ENCODE measurements at regions not wholly inside any gene's neighbourhood (a gene's known extent, or its start where the extent isn't known, plus 50 kb on each side); places are given as distances from the start of the nearest gene placed in this dataset.

DNA sequence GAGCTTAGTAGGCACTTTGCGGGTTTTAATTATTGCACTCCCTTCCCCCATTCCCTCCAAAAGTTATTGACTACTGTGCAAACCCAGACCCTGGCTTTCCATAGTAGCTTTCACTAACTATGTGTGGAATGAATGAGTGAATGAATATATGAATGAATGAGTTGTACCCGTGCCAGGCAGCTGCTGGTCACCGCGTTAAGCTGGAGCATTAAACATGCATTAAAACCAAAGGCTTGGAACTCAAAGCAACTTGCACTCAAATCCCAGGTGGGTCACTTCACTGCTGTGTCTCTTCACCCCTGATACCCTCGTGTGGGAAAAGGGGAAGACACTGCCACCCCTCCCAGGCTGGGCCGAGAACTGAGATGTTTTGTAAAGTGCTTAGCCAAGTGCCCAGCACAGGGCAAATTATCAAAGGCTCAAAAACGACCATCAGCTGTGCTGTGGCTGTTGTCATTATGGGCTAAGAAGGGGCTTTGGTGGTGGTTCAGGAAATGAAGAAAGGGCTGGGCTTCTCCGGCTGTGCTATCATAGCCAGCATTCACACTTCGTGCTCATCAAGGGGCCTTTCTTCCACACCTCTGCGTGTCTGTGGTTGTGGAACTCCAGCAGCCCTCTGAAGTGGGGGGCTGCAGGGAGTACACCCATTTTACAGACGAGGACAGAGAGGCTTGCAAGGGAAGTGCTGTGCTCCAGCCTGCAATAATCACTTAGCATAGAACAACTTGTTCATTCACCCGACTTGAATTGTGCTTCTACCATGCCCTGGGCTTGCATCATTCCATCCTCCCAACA is 60.2 kb upstream of the STX16 start:
- Histone ChIP-seq H4K20me1 (ENCODE audit: insufficient read depth, low read length) (0 out of 2 replicates have a peak, but pooled peaks cover 3% of the 10 kb centered on the region), H3K4me3 (ENCODE audit: low read depth in 1 of 2, low read length in 2 of 2) (no peak overlapping the region), H3K4me1 (ENCODE audit: insufficient read depth, low read length) (no peaks in the 10 kb centered on the region), H3K79me2 (ENCODE audit: insufficient read depth, low read length) (no peaks in the 10 kb centered on the region), H3K27ac (ENCODE audit: low read length) (no peak overlapping the region), H3K36me3 (ENCODE audit: insufficient read depth, low read length) (no peaks in the 10 kb centered on the region), H3K9ac (ENCODE audit: low read depth, low read length) (no peak overlapping the region), H3K9me3 (ENCODE audit: insufficient read depth, low read length, severe bottlenecking) (no peaks in the 10 kb centered on the region), H3K4me2 (ENCODE audit: insufficient read depth, low read length) (no peak overlapping the region), H3K27me3 (ENCODE audit: insufficient read depth, low read length, poor library complexity) (no peaks in the 10 kb centered on the region), H2AFZ (ENCODE audit: low read depth, low read length) (no peak overlapping the region)
- DNase-seq (no peak), ATAC-seq (ENCODE audit: insufficient read depth, low read depth) (no peak)
- TF ChIP-seq EZH2 (IDR thresholded peaks at IDR 0.05; ENCODE audit: borderline replicate concordance, low read depth, low read length, severe bottlenecking): no peak
- TF ChIP-seq, protein P1, sequence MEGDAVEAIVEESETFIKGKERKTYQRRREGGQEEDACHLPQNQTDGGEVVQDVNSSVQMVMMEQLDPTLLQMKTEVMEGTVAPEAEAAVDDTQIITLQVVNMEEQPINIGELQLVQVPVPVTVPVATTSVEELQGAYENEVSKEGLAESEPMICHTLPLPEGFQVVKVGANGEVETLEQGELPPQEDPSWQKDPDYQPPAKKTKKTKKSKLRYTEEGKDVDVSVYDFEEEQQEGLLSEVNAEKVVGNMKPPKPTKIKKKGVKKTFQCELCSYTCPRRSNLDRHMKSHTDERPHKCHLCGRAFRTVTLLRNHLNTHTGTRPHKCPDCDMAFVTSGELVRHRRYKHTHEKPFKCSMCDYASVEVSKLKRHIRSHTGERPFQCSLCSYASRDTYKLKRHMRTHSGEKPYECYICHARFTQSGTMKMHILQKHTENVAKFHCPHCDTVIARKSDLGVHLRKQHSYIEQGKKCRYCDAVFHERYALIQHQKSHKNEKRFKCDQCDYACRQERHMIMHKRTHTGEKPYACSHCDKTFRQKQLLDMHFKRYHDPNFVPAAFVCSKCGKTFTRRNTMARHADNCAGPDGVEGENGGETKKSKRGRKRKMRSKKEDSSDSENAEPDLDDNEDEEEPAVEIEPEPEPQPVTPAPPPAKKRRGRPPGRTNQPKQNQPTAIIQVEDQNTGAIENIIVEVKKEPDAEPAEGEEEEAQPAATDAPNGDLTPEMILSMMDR (IDR thresholded peaks at IDR 0.05; ENCODE audit: borderline replicate concordance, extremely low read depth, low read length, poor library complexity, severe bottlenecking): no peak

DNA sequence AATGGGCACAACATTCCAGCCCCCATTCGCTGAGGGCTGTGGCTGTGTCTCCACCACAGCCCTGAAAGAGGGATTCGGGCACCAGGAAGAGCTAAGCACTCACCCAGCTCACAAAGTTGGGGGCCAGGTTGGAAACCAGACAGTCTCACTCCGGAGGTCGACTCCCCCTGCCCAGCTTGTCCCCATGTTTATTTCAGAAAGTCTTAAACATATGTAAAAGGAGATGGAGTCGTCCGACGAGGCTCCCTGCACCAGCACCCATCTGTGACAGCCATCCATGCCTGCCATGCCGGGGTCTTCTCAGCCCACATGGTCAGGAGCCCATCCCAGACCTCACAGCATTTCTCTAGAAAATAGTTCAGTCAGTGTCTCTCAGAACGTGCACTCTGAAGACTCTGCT is 63.6 kb upstream of the STX16 start:
- no peaks in the 10 kb centered on the region for H3K27me3 ChIP-seq (ENCODE audit: insufficient read depth, low read length, poor library complexity)
- H3K4me1 ChIP-seq (ENCODE audit: insufficient read depth, low read length): no peaks in the 10 kb centered on the region
- TF ChIP-seq EZH2 (IDR thresholded peaks at IDR 0.05; ENCODE audit: borderline replicate concordance, low read depth, low read length, severe bottlenecking): no peak
- TF ChIP-seq, protein P1 (IDR thresholded peaks at IDR 0.05; ENCODE audit: borderline replicate concordance, extremely low read depth, low read length, poor library complexity, severe bottlenecking): no peak

DNA sequence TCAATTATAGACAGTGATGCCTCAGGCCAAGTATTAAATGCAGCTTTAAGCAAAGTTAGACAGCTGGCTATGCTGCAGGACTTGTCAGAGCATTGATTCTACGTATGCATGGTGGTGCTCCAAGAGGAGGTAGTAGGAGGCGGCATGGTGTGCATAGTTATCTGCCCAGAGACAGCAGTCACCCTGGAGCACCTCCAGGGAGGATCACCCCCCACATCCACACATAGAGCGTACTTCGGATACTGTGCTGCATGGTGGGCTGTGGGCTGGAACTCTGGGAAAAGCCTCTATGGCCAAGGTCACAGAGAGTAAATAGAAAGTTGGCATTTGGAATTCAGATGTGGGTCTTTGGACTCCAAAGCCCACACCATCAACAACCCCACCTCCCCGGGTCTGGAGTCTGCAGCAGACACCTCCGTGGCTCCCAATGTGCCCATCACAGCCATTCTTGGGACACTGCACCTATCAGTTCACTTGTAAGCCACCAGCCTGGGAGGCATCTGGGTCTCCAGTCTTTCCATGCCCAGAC is 64.5 kb upstream of the STX16 start:
- no peak overlapping the region for H3K4me2 ChIP-seq (ENCODE audit: insufficient read depth, low read length)
- no peak overlapping the region for H2AFZ ChIP-seq (ENCODE audit: low read depth, low read length)
- TF ChIP-seq, protein P1 (IDR thresholded peaks at IDR 0.05; ENCODE audit: borderline replicate concordance, extremely low read depth, low read length, poor library complexity, severe bottlenecking): no peak
- TF ChIP-seq EZH2 (IDR thresholded peaks at IDR 0.05; ENCODE audit: borderline replicate concordance, low read depth, low read length, severe bottlenecking): no peak
- no peaks in the 10 kb centered on the region for H3K36me3 ChIP-seq (ENCODE audit: insufficient read depth, low read length)
- DNase-seq: no peak
- no peaks in the 10 kb centered on the region for H4K20me1 ChIP-seq (ENCODE audit: insufficient read depth, low read length)
- H3K27ac ChIP-seq (ENCODE audit: low read length): no peak overlapping the region
- H3K9ac ChIP-seq (ENCODE audit: low read depth, low read length): no peak overlapping the region
- no peaks in the 10 kb centered on the region for H3K79me2 ChIP-seq (ENCODE audit: insufficient read depth, low read length)
- H3K4me1 ChIP-seq (ENCODE audit: insufficient read depth, low read length): no peaks in the 10 kb centered on the region
- H3K9me3 ChIP-seq (ENCODE audit: insufficient read depth, low read length, severe bottlenecking): no peaks in the 10 kb centered on the region
- no peak for ATAC-seq (ENCODE audit: insufficient read depth, low read depth)
- no peaks in the 10 kb centered on the region for H3K27me3 ChIP-seq (ENCODE audit: insufficient read depth, low read length, poor library complexity)
- no peak overlapping the region for H3K4me3 ChIP-seq (ENCODE audit: low read depth in 1 of 2, low read length in 2 of 2)

More for the DNA sequence above, 63.6 kb upstream of the STX16 start:
- ATAC-seq (ENCODE audit: insufficient read depth, low read depth): no peak
- H3K27ac ChIP-seq (ENCODE audit: low read length): no peak overlapping the region
- H3K9ac ChIP-seq (ENCODE audit: low read depth, low read length): no peak overlapping the region
- DNase-seq: no peak
- no peak overlapping the region for H3K4me3 ChIP-seq (ENCODE audit: low read depth in 1 of 2, low read length in 2 of 2)
- H2AFZ ChIP-seq (ENCODE audit: low read depth, low read length): no peak overlapping the region
- no peaks in the 10 kb centered on the region for H3K36me3 ChIP-seq (ENCODE audit: insufficient read depth, low read length)
- H3K9me3 ChIP-seq (ENCODE audit: insufficient read depth, low read length, severe bottlenecking): no peaks in the 10 kb centered on the region
- H3K79me2 ChIP-seq (ENCODE audit: insufficient read depth, low read length): no peaks in the 10 kb centered on the region
- H4K20me1 ChIP-seq (ENCODE audit: insufficient read depth, low read length): no peaks in the 10 kb centered on the region
- no peak overlapping the region for H3K4me2 ChIP-seq (ENCODE audit: insufficient read depth, low read length)
